H1 (cell line): ENCODE measurements at regions not wholly inside any gene's neighbourhood (a gene's known extent, or its start where the extent isn't known, plus 50 kb on each side); places are given as distances from the start of the nearest gene placed in this dataset.

Experiments
- EP300 ChIP-seq, 2 experiments: IDR thresholded peaks; 1 replicate in 1 of 2; 2 replicates in 1 of 2; pipeline ENCODE4 v1.6.1; 2011 to 2012; ENCODE audit warnings: low read depth in 2 of 2, low read length in 2 of 2, mild to moderate bottlenecking in 2 of 2, borderline replicate concordance in 1 of 2, inconsistent platforms in 1 of 2, moderate library complexity in 1 of 2
- POLR2AphosphoS5 ChIP-seq: IDR thresholded peaks from 2 replicates; pipeline ENCODE4 v1.6.1; 2011; ENCODE audit warnings: low read depth, low read length
- SUZ12 ChIP-seq: fragments of 200-600 bp; sonication (generic); IDR thresholded peaks from 2 replicates; pipeline ENCODE4 v1.6.1; 2012; ENCODE audit warnings: mild to moderate bottlenecking, inconsistent platforms, low read length, moderate library complexity, mixed read lengths
- TF ChIP-seq, protein P1 (sequence below), 3 experiments: IDR thresholded peaks; 1 replicate in 2 of 3; 2 replicates in 1 of 3; pipeline versions ENCODE4 v1.5.1 to v1.6.1; 2011; ENCODE audit warnings: low read length in 3 of 3, mild to moderate bottlenecking in 3 of 3, inconsistent platforms in 2 of 3, low read depth in 1 of 3, moderate library complexity in 1 of 3; ENCODE audit not compliant: insufficient read depth in 1 of 3; ENCODE audit errors: control extremely low read depth in 1 of 3

GRCh38 chr6:1047981-1048541, 263.8 kb upstream of the FOXQ1 start:
- TF ChIP-seq, protein P1, sequence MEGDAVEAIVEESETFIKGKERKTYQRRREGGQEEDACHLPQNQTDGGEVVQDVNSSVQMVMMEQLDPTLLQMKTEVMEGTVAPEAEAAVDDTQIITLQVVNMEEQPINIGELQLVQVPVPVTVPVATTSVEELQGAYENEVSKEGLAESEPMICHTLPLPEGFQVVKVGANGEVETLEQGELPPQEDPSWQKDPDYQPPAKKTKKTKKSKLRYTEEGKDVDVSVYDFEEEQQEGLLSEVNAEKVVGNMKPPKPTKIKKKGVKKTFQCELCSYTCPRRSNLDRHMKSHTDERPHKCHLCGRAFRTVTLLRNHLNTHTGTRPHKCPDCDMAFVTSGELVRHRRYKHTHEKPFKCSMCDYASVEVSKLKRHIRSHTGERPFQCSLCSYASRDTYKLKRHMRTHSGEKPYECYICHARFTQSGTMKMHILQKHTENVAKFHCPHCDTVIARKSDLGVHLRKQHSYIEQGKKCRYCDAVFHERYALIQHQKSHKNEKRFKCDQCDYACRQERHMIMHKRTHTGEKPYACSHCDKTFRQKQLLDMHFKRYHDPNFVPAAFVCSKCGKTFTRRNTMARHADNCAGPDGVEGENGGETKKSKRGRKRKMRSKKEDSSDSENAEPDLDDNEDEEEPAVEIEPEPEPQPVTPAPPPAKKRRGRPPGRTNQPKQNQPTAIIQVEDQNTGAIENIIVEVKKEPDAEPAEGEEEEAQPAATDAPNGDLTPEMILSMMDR (IDR thresholded peaks at IDR 0.05; ENCODE audit: control extremely low read depth in 1 of 3, insufficient read depth in 1 of 3, low read depth in 1 of 3, low read length in 3 of 3), result no peak
- TF ChIP-seq POLR2AphosphoS5 (no peak), SUZ12 (no peak), EP300 (IDR thresholded peaks at IDR 0.05; ENCODE audit: borderline replicate concordance in 1 of 2, low read depth in 2 of 2, low read length in 2 of 2) (no peak)
